HL-60 (cell line): ENCODE measurements at regions not wholly inside any gene's neighbourhood (a gene's known extent, or its start where the extent isn't known, plus 50 kb on each side); places are given as distances from the start of the nearest gene placed in this dataset.

Experiments used
- GABPA ChIP-seq: IDR thresholded peaks from 2 replicates; pipeline ENCODE4 v1.6.1; 2012; ENCODE audit warnings: low read depth
- POLR2AphosphoS5 ChIP-seq: IDR thresholded peaks from 2 replicates; pipeline ENCODE4 v1.6.1; 2012; ENCODE audit warnings: low read depth
- TF ChIP-seq, protein P1 (sequence below): IDR thresholded peaks from one replicate; pipeline ENCODE4 v1.5.1; 2011; ENCODE audit warnings: low read length, control low read depth, inconsistent platforms; ENCODE audit not compliant: insufficient read depth
- TF ChIP-seq, protein P2 (sequence below): IDR thresholded peaks from 2 replicates; pipeline ENCODE4 v1.6.1; 2012; ENCODE audit warnings: low read depth; ENCODE audit not compliant: insufficient replicate concordance

DNA sequence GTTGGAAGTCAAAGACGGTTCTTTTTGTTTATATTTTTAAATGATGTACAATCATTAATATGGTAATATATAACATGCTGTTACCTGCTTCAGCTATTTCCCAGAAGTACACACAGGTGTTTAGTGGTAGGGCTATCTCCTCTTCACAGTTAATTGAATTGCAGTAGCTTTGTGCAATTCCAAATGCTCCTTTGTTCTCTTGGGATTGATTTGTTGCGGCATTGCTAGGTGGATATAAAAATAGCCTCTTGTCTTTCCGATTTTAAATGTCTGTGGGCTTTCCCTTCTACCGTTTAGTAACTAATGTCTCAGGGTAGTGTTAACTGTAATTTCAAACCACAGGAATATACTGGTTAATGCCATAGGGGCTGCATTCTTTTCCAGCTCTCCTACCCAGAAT is 307.6 kb upstream of the SLITRK3 start:
- TF ChIP-seq, protein P1, sequence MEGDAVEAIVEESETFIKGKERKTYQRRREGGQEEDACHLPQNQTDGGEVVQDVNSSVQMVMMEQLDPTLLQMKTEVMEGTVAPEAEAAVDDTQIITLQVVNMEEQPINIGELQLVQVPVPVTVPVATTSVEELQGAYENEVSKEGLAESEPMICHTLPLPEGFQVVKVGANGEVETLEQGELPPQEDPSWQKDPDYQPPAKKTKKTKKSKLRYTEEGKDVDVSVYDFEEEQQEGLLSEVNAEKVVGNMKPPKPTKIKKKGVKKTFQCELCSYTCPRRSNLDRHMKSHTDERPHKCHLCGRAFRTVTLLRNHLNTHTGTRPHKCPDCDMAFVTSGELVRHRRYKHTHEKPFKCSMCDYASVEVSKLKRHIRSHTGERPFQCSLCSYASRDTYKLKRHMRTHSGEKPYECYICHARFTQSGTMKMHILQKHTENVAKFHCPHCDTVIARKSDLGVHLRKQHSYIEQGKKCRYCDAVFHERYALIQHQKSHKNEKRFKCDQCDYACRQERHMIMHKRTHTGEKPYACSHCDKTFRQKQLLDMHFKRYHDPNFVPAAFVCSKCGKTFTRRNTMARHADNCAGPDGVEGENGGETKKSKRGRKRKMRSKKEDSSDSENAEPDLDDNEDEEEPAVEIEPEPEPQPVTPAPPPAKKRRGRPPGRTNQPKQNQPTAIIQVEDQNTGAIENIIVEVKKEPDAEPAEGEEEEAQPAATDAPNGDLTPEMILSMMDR, result no peak
- TF ChIP-seq, protein P2, sequence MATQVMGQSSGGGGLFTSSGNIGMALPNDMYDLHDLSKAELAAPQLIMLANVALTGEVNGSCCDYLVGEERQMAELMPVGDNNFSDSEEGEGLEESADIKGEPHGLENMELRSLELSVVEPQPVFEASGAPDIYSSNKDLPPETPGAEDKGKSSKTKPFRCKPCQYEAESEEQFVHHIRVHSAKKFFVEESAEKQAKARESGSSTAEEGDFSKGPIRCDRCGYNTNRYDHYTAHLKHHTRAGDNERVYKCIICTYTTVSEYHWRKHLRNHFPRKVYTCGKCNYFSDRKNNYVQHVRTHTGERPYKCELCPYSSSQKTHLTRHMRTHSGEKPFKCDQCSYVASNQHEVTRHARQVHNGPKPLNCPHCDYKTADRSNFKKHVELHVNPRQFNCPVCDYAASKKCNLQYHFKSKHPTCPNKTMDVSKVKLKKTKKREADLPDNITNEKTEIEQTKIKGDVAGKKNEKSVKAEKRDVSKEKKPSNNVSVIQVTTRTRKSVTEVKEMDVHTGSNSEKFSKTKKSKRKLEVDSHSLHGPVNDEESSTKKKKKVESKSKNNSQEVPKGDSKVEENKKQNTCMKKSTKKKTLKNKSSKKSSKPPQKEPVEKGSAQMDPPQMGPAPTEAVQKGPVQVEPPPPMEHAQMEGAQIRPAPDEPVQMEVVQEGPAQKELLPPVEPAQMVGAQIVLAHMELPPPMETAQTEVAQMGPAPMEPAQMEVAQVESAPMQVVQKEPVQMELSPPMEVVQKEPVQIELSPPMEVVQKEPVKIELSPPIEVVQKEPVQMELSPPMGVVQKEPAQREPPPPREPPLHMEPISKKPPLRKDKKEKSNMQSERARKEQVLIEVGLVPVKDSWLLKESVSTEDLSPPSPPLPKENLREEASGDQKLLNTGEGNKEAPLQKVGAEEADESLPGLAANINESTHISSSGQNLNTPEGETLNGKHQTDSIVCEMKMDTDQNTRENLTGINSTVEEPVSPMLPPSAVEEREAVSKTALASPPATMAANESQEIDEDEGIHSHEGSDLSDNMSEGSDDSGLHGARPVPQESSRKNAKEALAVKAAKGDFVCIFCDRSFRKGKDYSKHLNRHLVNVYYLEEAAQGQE, result no peak
- TF ChIP-seq POLR2AphosphoS5 (no peak), GABPA (no peak)
